T-helper 1 cell (primary cell): ENCODE measurements at regions not wholly inside any gene's neighbourhood (a gene's known extent, or its start where the extent isn't known, plus 50 kb on each side); places are given as distances from the start of the nearest gene placed in this dataset.
"Not testable (repeated sequence)": the region's sequence is repeated elsewhere in the genome, so short reads cannot be mapped to it uniquely, and the experiment has no call there.

Experiments used
- DNase-seq, 5 donors: peaks; one replicate each; pipeline ENCODE4 v3.0.0-alpha.2; 2012 to 2020

DNA sequence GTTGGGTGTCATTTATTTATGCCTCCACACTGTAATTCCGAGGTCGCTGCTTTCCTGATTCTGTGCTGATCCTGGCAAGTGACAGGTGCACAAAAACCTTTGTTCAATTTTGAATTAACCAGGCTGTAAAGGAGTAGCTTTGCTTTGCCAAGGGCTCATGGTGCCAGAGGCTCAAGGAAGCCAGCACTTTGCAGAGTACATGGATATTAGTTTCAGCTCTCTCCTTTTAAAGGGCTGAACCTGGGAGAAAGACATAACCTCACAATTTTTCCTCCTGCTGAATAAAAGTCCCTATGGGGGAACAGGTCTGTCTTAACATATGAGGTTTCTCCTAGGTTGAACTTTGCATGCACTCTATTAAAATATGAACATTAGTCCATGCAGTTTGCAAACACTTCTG, 227.6 kb upstream of the WSB1 start:
- DNase-seq: no peak

DNA sequence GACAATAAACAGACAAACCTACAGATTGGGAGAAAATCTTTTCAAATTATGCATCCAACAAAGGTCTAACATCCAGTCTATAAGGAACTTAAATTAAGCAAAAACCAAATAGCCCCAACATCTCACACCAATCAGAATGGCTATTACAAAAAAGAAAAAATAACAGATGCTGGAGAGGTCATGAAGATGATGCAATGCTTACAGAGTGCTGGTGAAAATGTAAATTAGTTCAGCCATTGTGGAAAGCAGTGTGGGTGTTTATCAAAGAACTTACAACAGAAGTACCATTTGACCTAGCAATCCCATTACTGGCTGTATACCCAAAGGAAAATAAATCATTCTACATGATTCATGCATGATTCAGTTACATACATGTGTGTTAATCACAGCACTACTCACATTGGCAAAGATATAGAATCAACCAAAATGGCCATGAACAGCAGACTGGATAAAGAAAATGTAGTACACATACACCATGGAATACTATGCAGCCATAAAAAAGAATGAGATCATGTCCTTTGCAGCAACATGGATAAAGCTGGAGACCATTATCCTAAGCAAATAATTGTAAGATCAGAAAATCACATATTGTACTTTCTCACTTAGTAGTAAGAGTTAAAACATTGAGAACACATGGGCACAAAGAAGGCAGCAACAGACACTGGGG, 223.9 kb upstream of the WSB1 start:
- no peak for DNase-seq

DNA sequence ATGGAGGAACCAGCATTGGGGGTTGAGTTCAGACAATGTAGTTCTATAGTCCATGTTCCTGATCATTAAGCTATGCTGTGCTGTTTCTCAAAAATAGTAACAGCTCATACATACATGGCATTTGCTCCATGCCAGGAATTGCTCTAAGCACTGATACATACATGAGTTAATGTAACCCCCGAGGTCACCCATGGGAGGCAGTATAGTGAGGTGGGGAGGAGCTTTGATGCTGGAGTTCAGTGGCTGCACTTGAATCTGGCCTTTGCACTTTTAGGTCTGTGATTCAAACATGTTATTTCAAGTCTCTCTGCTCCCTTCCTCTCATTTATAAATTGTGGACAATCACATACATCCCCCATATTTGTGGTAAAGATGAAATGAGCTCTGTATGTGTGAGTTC, 223.1 kb upstream of the WSB1 start:
- no peak for DNase-seq

DNA sequence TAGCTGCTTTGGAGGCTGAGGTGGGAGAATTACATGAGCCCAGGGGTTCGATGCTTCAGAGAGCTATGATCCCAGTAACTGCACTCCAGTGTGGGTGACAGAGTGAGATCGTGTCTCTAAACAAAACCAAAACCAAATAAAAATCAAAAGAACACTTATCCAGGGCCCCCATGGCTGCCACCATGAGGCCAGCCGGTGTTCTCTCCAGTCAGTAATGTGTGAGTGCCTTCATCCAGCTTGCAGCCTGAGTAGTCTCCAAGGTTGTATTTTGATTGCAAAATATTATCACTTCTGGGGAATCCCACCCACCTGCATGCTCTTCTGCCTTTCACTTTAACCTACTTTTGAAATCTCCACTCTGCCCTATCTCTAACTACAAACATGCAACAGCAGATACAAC, 221.0 kb upstream of the WSB1 start:
- DNase-seq: no peak

DNA sequence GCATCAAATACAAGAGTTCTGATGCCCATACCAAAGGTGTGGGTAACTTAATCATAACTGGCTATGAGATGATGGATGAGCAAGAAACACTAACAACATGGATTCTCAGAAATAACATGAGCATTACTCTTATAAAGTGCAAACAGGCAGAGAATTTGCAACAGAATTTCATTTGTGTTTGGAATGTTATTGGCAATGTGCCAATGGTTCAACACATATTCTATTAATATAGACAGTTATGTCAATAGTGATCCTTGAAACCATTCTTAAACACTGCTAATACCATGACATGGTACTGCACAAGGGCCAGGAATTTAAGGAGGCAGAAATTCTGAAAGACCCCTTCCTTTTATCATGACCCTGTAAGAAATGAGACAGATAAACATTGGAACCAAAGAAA, 217.1 kb upstream of the WSB1 start:
- no peak for DNase-seq

DNA sequence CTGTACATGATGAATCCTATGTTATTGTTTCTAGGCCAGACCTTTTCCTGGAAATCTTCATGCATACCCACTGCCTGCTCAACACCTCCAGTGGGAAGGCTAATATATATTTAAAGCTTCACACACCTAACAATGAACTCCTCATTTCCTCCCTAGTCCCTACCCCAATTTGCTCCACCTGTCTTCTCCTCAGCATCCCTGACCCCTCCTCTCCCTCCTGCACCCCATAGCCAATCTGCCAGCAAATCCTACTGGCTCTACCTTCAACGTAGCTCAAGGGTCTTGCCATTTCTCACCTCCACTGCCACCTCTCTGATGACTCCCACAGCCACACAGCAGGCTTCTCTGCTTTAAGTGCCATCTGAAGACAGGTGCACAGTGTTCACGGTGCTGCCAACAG, 215.6 kb upstream of the WSB1 start:
- no peak for DNase-seq

DNA sequence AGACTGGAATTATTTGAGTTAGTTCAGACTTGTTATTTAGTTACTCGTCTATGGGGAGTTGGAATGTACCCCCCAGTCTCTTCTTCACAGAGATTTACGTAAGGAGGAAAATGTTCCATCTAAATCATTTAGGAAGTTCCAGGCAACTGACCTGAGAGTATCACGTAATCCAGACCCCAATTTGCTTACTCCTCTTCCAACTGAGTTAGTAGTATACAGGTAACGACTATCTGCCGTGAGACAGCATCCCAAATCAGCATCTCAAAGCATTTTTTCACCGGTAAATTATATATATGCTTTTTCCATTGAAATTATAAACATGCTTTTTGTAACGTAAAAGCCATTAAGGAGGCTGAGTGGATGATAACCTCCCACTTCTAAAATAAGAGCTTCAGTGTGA, 214.3 kb upstream of the WSB1 start:
- no peak for DNase-seq

DNA sequence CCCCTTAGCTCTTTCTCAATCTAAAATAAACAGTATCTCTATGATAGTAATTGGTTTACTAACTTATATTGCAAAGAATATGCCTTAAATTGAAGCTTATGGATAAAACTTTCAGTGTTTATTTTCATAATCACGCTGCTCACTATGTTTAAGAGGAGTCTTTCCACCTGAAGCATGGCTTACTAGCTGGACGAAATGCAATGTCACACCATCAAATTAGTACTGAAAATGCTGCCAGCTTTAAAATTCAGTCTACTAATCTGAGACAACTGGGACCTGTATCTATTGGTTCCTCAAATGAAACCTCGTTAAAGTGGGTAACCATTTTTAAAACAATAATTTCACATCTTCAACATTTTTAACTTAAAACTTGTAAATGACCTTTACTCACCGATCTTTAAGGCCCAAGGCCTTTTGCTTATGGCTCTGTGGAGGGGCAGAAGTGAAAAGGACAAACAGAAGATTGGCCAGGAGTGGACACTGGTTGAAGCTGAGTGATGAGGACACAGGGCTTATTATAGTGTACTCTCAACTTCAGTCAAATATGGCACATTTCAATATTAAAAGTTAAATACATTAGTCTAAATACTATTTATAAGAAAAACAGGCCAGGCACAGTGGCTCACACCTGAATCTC, 212.8 kb upstream of the WSB1 start:
- no peak for DNase-seq

DNA sequence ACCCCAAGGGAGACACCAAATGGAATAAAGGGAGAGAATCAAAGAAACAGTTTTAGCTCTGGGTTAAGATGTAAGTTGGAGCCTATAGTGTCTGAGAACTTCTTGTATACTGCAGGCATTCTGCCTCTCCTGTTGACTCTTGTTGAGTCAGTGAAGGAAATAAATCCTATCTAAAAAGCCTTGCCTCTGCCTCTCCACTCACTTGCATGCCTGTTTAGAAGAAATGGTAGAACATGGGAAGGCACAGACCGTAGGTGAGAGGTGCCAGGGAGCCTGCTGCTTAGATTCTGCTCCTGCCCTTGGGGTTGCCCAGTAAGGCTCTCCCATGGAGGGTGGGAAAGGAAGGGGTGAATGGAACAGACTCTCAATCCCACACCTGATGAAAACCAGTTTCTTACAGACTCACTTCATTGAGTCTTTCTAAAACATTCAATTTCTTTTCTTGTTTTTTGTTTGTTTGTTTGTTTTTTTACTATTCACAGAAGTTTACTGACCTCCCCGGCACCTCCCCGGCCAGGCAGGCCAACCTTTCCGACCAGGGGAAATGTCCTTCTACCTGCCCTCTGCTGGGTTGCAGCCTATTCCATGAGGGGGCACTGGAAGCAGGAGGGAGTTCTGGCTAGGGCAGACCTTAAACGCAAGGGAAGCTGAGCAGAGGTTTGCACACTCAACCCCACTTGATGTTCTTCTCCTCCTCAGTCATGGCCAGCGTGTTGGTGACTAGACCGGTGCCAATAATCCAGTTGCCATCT, 211.7 kb upstream of the WSB1 start:
- DNase-seq: no peak

DNA sequence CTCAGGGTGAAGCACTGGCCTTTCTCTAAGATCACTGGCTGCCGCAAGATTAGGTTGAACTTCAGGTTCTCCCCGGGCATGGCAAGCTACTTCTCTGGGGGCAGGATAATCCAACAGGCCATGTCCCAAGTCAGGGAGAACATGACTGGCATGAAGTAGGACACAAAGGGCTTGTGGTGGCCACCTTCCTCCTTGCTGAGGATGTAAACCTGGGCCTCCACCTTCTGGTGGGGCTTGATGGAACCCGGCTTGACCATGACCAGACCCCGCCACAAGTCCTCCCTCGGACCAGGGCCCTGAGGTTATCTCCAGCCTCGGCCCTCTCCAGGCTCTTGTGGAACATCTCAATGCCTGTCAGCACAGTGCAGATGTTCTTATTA, 211.1 kb upstream of the WSB1 start:
- DNase-seq: no peak

DNA sequence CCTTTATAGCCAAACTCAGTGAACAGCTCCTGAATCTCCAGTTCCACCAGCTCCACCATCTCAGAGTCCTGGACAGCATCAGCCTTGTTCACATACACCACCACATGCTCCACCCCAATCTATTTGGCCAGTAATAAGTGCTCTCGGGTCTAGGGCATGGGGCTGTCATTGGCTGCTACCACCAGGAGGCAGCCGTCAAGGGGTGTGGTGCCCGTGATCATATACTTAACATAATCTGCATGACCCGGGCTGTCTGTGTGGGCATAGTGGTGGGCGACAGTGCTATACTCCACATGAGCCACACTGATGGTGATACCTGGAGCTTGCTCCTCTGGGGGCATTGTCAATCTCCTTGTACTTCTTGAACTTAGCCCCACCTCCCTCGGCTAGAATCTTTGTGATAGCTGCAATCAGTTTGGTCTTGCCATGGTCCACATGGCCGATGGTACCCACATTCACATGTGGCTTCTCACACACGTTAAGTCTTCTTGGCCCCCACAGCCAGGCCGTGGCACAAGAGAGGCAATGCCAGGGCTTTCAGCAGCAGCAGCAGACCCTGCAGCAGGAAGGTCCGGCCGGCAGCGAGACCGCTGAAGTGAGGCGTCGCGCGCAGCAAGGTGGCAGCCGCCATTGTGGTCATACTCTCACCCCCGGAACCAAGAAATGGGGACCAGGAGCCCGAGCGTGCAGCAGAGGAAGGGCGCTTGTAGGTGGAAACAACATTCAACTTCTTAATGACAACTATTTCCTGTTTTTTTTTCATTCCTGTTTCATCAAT, 210.3 kb upstream of the WSB1 start:
- DNase-seq: no peak

DNA sequence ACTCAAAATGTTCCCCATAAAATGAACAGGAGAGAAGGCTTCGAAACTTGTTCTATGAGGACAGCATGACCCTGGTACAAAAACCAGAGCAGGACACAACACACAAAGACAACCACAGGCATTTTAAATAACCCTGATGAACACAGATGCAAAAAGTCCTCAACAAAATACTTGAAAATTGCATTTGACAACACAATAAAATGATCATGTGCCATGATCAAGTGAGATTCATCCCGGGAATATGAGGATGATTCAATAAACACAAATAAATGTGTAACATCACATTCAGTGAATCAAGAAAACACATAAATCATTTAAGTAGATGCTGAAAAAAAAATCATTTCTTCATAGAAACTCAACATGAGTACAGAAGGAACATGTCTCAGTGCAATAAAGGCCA, 208.4 kb upstream of the WSB1 start:
- no peak for DNase-seq

DNA sequence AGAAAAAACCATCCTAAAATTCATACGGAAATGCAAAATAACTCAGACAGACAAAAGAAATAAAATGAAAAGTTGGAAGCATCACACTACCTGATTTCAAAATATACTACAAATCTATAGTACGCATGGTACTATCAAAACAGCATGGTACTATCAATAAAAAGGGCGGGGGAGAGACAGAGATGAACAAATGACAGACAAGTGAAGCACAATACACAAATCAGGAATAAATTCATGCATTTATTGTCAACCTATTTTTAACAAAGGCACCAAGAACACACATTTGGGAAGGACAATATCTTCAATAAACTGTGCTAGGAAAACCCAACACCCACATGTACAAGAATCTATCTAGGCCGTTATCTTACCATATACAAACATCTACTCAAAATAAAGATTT, 207.4 kb upstream of the WSB1 start:
- DNase-seq: no peak

DNA sequence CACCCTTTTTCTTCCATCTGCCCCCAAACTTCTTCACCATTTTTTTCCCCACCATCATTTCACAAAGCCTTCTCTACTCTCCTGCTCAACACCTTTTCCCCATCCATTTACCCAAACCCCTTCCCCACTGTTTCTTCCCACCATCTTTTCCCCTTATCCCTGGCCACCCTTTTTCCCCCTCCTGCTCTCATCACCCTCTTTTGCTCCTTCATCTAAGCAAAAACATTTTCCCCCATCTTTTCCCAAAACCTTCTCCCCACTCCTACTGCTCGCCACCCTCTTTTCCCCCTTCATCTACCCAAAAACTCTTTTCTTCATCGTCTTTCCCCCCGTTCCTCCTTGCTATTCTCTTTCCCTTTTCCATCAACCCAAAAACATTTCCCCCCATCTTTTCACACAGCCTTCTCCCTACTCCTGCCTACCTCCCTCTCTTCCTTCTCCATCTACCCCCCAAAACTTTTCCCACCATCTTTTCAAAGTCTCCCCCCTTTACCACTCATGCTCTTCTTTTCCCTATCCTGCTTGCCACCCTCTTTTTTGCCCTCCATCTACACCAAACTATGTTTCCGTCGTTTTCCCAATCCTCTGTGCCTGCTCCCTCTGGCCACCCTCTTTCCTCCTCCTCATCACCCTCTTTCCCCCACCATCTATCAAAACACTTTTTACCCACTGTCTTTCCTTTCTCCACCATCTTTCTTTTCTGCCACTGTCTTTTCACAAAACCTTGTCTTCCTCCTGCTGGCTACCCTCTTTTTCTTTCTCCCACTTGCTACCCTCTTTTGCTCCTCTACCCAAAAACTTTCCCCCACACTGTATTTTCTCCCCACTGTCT, 205.8 kb upstream of the WSB1 start:
- no peak for DNase-seq

DNA sequence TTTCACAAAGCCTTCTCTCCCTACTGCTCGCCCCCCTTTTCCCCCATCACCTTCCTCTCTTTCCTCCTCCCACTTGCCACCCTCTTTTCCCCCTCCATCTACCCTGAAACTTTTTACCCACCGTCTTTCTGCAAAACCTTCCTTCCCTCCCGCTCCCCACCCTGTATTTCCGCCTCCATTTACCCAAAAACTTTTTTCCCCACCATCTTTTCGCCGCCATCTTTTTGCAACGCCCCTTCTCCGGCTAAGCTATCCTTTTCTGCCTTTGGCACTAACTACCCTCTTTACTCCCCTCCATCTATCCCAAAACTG, 205.2 kb upstream of the WSB1 start:
- no peak for DNase-seq

DNA sequence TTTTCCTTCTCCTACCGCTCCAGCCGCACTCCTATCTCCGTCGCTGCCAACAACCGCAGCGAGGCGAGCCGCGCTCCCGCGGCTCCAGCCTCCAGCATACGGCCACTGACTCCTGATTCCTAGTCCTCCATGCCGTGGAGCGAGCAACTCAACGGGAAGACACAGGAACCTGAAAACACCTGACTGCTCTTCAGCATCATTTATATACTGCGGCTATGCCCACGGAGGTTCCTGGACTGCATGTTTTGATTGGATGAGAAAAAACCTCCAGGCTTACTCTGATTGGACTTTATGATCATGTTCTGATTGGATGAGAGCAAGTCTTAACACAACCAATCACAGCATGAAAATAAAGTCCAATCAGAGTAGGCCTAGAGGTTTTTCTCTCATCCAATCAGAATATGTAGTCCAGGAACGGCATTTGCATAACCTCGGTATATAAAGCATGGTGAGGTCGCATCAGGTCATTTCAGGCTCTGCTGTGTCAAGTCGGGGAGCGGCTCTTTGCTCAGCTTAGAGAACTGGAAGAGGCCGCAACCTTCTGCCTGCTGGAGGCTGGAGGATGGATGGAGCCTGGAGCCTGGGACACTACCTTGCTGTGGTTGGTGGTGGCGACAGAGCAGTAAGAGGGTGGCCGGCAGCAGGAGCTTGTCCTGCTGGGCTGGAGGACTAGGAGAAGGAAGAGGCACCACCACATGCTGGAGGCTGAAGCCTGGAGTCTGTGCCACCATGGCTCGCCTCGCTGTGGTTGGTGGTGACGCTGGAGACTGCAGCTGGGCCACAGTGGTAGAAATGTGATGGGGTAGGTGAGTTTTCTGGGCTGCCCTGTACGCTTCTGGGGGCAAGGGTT, 204.6 kb upstream of the WSB1 start:
- not testable (repeated sequence) for DNase-seq

DNA sequence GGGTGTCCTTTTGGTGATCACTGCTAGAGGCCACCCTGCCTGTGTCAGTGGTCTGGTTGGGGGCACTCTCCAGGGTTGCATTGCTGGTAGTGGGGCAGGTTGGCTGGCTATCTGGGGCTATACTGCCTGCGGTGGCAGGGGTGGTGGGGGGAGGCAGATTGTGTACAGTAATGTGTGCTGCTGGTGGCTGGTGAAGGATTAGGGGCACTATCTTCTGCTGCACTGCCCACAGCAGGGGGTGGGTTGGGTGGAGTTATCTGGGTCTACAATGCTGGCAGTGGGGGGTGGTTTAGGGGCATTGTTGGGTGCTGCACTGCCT, 204.0 kb upstream of the WSB1 start:
- DNase-seq: no peak

DNA sequence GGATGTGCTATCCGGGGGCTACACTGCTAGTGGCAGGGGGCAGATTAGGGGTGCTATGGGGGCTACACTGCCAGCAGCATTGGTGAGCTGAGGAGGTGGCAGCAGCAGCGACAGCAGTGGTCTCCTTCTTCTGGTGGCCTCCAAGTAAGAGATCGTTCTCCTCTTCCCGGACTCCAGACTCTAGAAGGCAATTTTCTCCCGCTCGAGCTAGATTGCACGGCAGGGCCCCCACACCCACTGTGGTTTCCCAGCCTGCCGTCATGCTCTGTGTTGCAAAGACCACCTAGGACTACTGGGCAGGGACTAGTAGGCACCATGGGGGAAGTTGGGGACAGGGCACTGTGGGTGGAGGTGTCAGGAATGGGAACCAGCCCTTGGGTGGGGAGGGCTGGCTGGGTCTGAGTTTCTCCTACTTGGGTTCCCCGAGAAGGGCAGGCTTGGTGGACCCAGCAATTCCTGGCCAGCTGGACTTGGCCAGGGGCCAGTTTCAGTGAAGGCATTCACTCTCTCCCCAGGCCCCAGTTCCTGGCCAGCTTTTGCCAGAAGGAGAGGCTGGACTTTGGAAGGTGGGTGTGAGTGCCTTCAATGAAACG, 203.4 kb upstream of the WSB1 start:
- not testable (repeated sequence) for DNase-seq

DNA sequence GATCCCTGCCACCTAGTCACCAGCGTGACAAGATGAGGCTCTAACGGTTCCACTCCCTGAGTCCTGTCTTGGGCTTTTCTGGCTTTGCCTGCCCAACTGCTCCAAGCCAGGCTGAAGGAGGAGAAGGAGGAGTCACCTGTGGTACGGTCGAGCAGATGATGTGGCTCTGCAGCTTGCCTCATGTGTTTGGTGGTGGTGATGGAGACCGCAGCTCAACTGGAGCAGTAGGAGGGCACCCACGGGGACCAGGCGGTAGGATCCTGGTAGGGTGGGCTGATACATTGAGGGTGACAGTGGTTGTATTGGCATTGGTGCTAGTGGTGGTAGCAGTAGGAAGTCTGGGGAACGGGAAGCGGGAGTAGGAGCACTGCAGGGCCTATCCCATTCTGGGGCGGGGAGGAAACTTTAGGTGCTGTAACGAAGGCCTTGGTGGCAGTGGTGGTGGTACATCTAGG, 202.8 kb upstream of the WSB1 start:
- DNase-seq: no peak

DNA sequence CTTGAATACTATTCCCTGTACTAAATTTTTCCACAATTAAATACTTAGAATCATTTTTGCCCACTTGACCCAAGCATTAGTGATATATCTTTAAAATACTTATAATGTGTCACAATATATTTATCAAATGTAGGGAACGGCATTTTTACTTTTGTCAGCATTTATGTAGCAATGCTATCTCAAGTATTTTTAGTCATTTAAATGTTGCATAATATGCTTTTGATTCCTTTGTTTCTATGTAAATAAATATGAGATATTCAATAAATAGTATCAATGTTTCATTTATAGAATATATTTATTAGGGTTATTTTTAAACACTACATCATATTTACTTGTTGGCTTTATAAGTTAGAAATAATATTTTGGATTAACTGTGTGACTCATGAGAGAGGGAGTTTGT, 199.7 kb upstream of the WSB1 start:
- not testable (repeated sequence) for DNase-seq

DNA sequence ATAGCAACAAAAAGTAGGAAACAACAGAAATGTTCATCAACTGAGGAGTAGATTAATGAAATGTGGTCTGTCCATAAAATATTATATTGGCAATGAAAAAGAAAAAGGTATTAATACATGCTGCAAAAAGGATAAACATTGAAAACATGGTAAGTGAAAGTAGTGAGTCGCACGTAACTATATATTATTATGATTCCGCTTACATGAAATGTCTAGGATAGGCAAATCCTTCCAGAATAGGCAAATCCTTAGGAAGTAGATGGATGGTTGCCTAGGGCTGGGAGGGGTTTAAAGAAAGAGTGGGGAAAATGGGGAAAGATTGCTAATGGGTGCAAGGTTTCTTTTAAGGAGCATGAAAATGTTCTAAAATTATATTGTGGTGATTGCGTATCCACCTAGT, 198.1 kb upstream of the WSB1 start:
- DNase-seq: not testable (repeated sequence)
